Ovary (tissue), 7 donors: ENCODE measurements at regions not wholly inside any gene's neighbourhood (a gene's known extent, or its start where the extent isn't known, plus 50 kb on each side); places are given as distances from the start of the nearest gene placed in this dataset.

Source experiments
- DNase-seq, 5 donors: peaks; one replicate each; pipeline ENCODE4 v3.0.0-alpha.2; 2019 to 2020
- H3K27ac ChIP-seq, 2 donors: fragments of 200-600 bp; one replicate each; pipeline versions ENCODE4 v1.5.1 to v1.8.0; 2019 to 2022
- H3K27me3 ChIP-seq: fragments of 200-600 bp; one replicate; pipeline ENCODE4 v1.8.0; 2022
- H3K36me3 ChIP-seq: fragments of 200-600 bp; sonication (generic); one replicate; pipeline ENCODE4 v1.5.1; 2019
- H3K4me1 ChIP-seq: one replicate; pipeline ENCODE4 v1.8.1; 2013; ENCODE audit warnings: mild to moderate bottlenecking, moderate library complexity; ENCODE audit not compliant: insufficient read depth
- H3K4me3 ChIP-seq: fragments of 200-600 bp; sonication (generic); one replicate; pipeline ENCODE4 v1.5.1; 2017
- H3K9me3 ChIP-seq, 2 donors: fragments of 200-600 bp in 1 of 2; sonication (generic) in 1 of 2; one replicate each; pipeline versions ENCODE4 v1.5.1 to v1.8.1; 2013 to 2019; ENCODE audit warnings: mild to moderate bottlenecking in 1 of 2, moderate library complexity in 1 of 2
- CTCF ChIP-seq, 3 donors: fragments of 450-650 bp in 2 of 3; fragments of 200-600 bp in 1 of 3; IDR thresholded peaks; one replicate each; pipeline versions ENCODE4 v1.5.1 to v1.8.0; 2016 to 2022; ENCODE audit warnings: antibody characterized with exemption in 3 of 3, mild to moderate bottlenecking in 1 of 3
- EP300 ChIP-seq: sonication (generic); formaldehyde crosslinking; IDR thresholded peaks from one replicate; pipeline ENCODE4 v1.6.1; 2017; ENCODE audit warnings: antibody characterized with exemption
- POLR2A ChIP-seq: fragments of 450-650 bp; IDR thresholded peaks from one replicate; pipeline ENCODE4 v1.6.1; 2017; ENCODE audit warnings: antibody characterized with exemption, mild to moderate bottlenecking, moderate library complexity
- WGBS, 3 donors: extraction: QIAGEN DNeasy Blood & Tissue Kit in 1 of 3; methylation state at CpG; one replicate each; pipeline versions ENCODE4 v1.1.5 to v1.1.7; 2013 to 2017; 5-methylcytosine and 5-hydroxymethylcytosine counted together
- intact Hi-C, 4 donors: fragments of 100-400 bp; cut with DNase I; formaldehyde crosslinking; loops; one replicate each; pipeline versions ENCODE4 v1.11.0 to v1.15.1; 2022 to 2023
- donor health status: DM: no; HTN: no; CAD: no; lungs with moderate emphysema.
- donor health status: DM: no; HTN: no; CAD: no.
- donor health status: Bipolar disorder and iron deficiency.
- donor health status: DM: no; HTN: no; CAD: no.
- donor health status: DM: yes; HTN: yes; CAD: no.

DNA sequence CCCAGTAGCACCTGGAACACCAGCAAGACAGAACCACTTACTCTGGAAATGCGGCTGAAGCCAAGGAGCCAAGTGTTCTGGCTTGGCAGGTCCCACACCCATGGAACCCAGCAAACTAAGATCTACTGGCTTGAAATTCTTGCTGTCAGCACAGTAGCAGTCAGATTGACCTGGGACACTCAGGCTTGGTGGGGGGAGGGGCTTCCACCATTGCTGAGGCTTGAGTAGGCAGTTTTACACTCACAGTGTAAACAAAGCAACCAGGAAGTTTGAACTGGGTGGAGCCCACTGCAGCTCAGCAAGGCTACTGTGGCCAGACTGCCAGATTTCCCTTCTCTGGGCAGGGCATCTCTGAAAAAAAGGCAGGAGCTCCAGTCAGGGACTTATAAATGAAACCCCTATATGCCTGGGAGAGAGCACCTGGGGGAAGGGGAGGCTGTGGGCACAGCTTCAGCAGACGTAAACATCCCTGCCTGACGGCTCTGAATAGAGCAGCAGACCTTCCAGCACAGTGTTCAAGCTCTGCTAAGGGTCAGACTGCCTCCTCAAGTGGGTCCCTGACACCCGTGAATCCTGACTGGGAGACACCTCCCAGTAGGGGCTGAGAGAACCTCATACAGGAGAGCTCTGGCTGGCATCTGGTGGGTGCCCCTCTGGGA lies 121.2 kb downstream of the MTERF1 start:
- Histone ChIP-seq H3K27ac (no peak overlapping the region), H3K4me3 (no peak overlapping the region), H3K27me3 (no peaks in the 10 kb centered on the region), H3K4me1 (no peaks in the 10 kb centered on the region), H3K36me3 (no peaks in the 10 kb centered on the region), H3K9me3 (no peaks in the 10 kb centered on the region)
- TF ChIP-seq CTCF (IDR thresholded peaks at IDR 0.05), result no peak
- no peak for TF ChIP-seq POLR2A
- TF ChIP-seq EP300, result no peak
- intact Hi-C loops, result no loop called here
- DNase-seq, result no peak
- WGBS, 3 donors, result 69 to 75% (median 70%) methylated on average over 4 of the region's 4 CpGs

GRCh38 chr7:91767820-91768219 lies 112.7 kb downstream of the MTERF1 start:
- WGBS, 3 donors, result 84 to 89% (median 89%) methylated on average over 10 of the region's 10 CpGs
- no peaks in the 10 kb centered on the region for H3K4me1 ChIP-seq
- TF ChIP-seq POLR2A, result no peak
- no peak for TF ChIP-seq EP300
- no peak for TF ChIP-seq CTCF (IDR thresholded peaks at IDR 0.05)
- no peak for DNase-seq
- intact Hi-C loops, result no loop called here
- H3K36me3 ChIP-seq, result no peaks in the 10 kb centered on the region
- no peaks in the 10 kb centered on the region for H3K9me3 ChIP-seq
- no peaks in the 10 kb centered on the region for H3K27me3 ChIP-seq
- H3K4me3 ChIP-seq, result no peak overlapping the region
- H3K27ac ChIP-seq, result no peak overlapping the region

DNA sequence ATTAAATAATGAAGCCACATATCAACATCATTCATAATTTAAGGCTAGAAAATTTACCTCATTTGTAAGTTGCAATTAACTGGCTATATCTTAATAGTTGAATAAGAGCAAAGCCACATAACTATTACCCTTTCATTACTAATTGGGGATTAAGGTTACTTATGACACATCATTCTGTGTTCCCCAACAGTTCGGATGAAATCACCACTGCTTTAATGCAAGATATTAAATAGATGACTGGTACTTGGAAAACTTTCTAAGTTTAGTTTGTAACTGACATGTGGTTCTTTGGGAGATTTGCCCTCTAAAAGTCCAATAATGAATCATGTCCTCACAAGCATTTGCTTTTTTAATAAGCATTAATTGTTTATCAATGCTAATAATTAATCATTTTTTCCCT lies 109.1 kb downstream of the MTERF1 start:
- TF ChIP-seq CTCF (IDR thresholded peaks at IDR 0.05) (no peak), POLR2A (no peak)
- 57 to 78% (median 77%) methylated on average over 1 of the region's 1 CpG for WGBS, 3 donors
- no peak overlapping the region for H3K4me3 ChIP-seq
- DNase-seq, result no peak
- no peaks in the 10 kb centered on the region for H3K9me3 ChIP-seq
- intact Hi-C loops, result no loop called here
- no peaks in the 10 kb centered on the region for H3K27me3 ChIP-seq
- H3K4me1 ChIP-seq, result no peaks in the 10 kb centered on the region
- no peaks in the 10 kb centered on the region for H3K36me3 ChIP-seq
- H3K27ac ChIP-seq, result no peak overlapping the region

DNA sequence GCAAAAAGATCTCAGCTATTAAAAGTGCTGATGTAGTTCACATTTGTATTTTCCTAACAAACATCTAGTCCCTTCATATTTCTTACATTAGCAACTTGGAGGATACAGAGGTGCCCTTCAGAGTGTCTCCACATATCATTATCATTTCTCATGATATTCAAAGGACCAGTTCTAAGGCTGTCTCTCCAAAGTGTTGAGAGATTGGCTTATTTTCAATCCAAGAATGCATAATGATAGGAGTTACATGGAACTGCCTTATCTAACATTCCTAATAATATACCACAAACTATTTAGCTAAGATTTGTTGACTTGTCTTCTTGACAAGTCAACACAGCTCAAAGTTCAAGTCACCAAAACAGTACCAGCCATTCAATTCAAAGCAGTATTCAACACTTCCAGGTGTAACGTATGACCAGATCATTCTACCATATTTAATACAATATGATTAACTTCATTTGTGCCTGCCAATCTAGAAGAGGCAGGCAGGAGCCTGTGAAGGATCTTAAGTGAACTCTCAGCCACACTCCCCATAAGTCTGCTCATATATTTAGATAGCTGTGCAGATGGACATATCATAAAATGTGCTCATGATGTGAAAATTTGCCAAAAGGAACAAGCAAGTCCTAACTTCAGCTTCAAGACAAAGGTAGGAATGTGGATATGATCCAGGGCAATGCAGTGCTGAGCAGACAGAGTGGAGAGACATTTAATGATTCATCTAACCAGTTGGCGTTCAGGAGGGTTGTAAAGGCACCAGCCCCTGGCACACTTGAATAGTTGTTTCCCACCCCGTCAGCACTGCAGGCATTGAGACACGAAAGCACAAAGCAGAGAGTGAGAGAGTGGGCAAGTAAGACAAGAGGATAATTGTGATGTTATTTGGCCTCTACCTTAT lies 108.3 kb downstream of the MTERF1 start:
- intact Hi-C loops, result no loop called here
- Histone ChIP-seq H3K9me3 (no peaks in the 10 kb centered on the region), H3K27ac (no peak overlapping the region), H3K4me1 (no peaks in the 10 kb centered on the region), H3K4me3 (no peak overlapping the region), H3K27me3 (no peaks in the 10 kb centered on the region), H3K36me3 (no peaks in the 10 kb centered on the region)
- TF ChIP-seq POLR2A (no peak), CTCF (IDR thresholded peaks at IDR 0.05) (no peak), EP300 (no peak)
- no peak for DNase-seq
- 65 to 75% (median 73%) methylated on average over 4 of the region's 4 CpGs for WGBS, 3 donors
